H1 (cell line): ENCODE measurements at regions not wholly inside any gene's neighbourhood (a gene's known extent, or its start where the extent isn't known, plus 50 kb on each side); places are given as distances from the start of the nearest gene placed in this dataset.

Source experiments
- CTCF ChIA-PET: fragments of 300-600 bp; sonication (Branson Sonifier 250); formaldehyde crosslinking; loops from one replicate; lab custom pipeline; 2021; ENCODE audit not compliant: partially characterized antibody; lab: Charles Lee
- POLR2A ChIA-PET: fragments of 300-600 bp; sonication (Branson Sonifier 250); formaldehyde crosslinking; loops from one replicate; lab custom pipeline; 2021; ENCODE audit warnings: inconsistent platforms; ENCODE audit not compliant: partially characterized antibody; lab: Charles Lee
- DNase-seq, 2 experiments: peaks; one replicate each; pipeline versions ENCODE4 v3.0.0 to v3.0.0-alpha.2; 2010 to 2022; ENCODE audit warnings: low spot score in 2 of 2, low read depth in 1 of 2, mixed read lengths in 1 of 2
- FAIRE-seq: peaks from 2 replicates; lab custom pipeline; 2011; peaks lifted over from hg19 to GRCh38; lab: Jason Lieb, UNC
- H2AFZ ChIP-seq: 2 replicates; pipeline ENCODE4 v1.8.1; 2012; ENCODE audit warnings: low read length, inconsistent platforms
- H2AK5ac ChIP-seq: 2 replicates; pipeline ENCODE4 v1.6.1; 2013; ENCODE audit warnings: low read depth, low read length
- H2BK120ac ChIP-seq: replicated peaks from 2 replicates; pipeline ENCODE3; 2013; ENCODE audit warnings: low read depth, low read length, inconsistent platforms
- H2BK12ac ChIP-seq: 2 replicates; pipeline ENCODE4 v1.6.1; 2013; ENCODE audit warnings: low read depth, low read length
- H2BK15ac ChIP-seq: 2 replicates; pipeline ENCODE4 v1.6.1; 2013; ENCODE audit warnings: low read length
- H2BK20ac ChIP-seq: 2 replicates; pipeline ENCODE4 v1.6.1; 2013; ENCODE audit warnings: low read length
- H2BK5ac ChIP-seq: 2 replicates; pipeline ENCODE4 v1.6.1; 2013; ENCODE audit warnings: low read depth, low read length
- H3K14ac ChIP-seq: 2 replicates; pipeline ENCODE4 v1.6.1; 2013; ENCODE audit warnings: inconsistent platforms; ENCODE audit not compliant: insufficient read length
- H3K18ac ChIP-seq: 2 replicates; pipeline ENCODE4 v1.6.1; 2013; ENCODE audit warnings: low read length; ENCODE audit errors: extremely low read depth
- H3K23ac ChIP-seq: 2 replicates; pipeline ENCODE4 v1.6.1; 2013; ENCODE audit warnings: inconsistent platforms; ENCODE audit not compliant: insufficient read length
- H3K23me2 ChIP-seq: 2 replicates; pipeline ENCODE4 v1.6.1; 2013; ENCODE audit warnings: low read depth, low read length
- H3K27ac ChIP-seq: 2 replicates; pipeline ENCODE4 v1.6.1; 2011; ENCODE audit warnings: low read depth, low read length, inconsistent platforms
- H3K27me3 ChIP-seq, 4 experiments: replicated peaks in 1 of 4; 1 replicate in 1 of 4; 2 replicates in 3 of 4; pipeline versions ENCODE4 v1.6.1 to v1.8.1; 2011 to 2013; ENCODE audit warnings: low read length in 3 of 4, mild to moderate bottlenecking in 3 of 4, inconsistent platforms in 2 of 4, mixed read lengths in 2 of 4, moderate library complexity in 1 of 4; ENCODE audit not compliant: control insufficient read depth in 3 of 4, insufficient read depth in 3 of 4; ENCODE audit errors: extremely low read depth in 1 of 4
- H3K36me3 ChIP-seq, 4 experiments: 2 replicates each; pipeline versions ENCODE4 v1.6.1 to v1.8.1; 2011 to 2013; ENCODE audit warnings: mild to moderate bottlenecking in 4 of 4, low read length in 3 of 4, moderate library complexity in 2 of 4, control low read depth in 1 of 4, inconsistent platforms in 1 of 4; ENCODE audit not compliant: insufficient read depth in 4 of 4, control insufficient read depth in 2 of 4
- H3K4ac ChIP-seq: replicated peaks from 2 replicates; pipeline ENCODE3; 2013; ENCODE audit warnings: low read length, low read depth, mixed read lengths, inconsistent platforms; ENCODE audit not compliant: insufficient read length
- H3K4me1 ChIP-seq, 4 experiments: replicated peaks in 1 of 4; 1 replicate in 1 of 4; 2 replicates in 3 of 4; pipeline versions ENCODE4 v1.6.1 to v1.8.1; 2011 to 2013; ENCODE audit warnings: low read length in 3 of 4, inconsistent platforms in 2 of 4, mixed read lengths in 1 of 4; ENCODE audit not compliant: insufficient read depth in 4 of 4, control insufficient read depth in 3 of 4
- H3K4me2 ChIP-seq, 2 experiments: 2 replicates each; pipeline versions ENCODE4 v1.6.1 to v1.8.1; 2011 to 2013; ENCODE audit warnings: low read depth in 2 of 2, low read length in 2 of 2, control low read depth in 1 of 2, inconsistent platforms in 1 of 2, mild to moderate bottlenecking in 1 of 2; ENCODE audit not compliant: insufficient read depth in 1 of 2
- H3K4me3 ChIP-seq, 4 experiments: fragments of 200-600, 300-600 bp in 1 of 4; sonication (generic), shearing (Covaris generic), sonication (Bioruptor Twin) in 1 of 4; 2 replicates each; pipeline versions ENCODE4 v1.5.1 to v1.8.1; 2011 to 2016; ENCODE audit warnings: low read length in 4 of 4, low read depth in 3 of 4, control low read depth in 2 of 4, inconsistent platforms in 2 of 4, mild to moderate bottlenecking in 2 of 4, mixed read lengths in 1 of 4, moderate library complexity in 1 of 4; ENCODE audit not compliant: insufficient read depth in 2 of 4; ENCODE audit errors: extremely low read depth in 1 of 4
- H3K56ac ChIP-seq: replicated peaks from 2 replicates; pipeline ENCODE3; 2013; ENCODE audit warnings: low read depth, mild to moderate bottlenecking, mixed read lengths, low read length, inconsistent platforms; ENCODE audit not compliant: insufficient read length
- H3K79me1 ChIP-seq: 2 replicates; pipeline ENCODE4 v1.6.1; 2013; ENCODE audit warnings: low read depth, low read length, control low read depth
- H3K79me2 ChIP-seq, 2 experiments: 2 replicates each; pipeline versions ENCODE4 v1.6.1 to v1.8.1; 2012 to 2013; ENCODE audit warnings: low read length in 2 of 2, mild to moderate bottlenecking in 2 of 2, inconsistent platforms in 1 of 2; ENCODE audit not compliant: insufficient read depth in 2 of 2, control insufficient read depth in 1 of 2
- H3K9ac ChIP-seq, 4 experiments: replicated peaks in 1 of 4; 1 replicate in 1 of 4; 2 replicates in 3 of 4; pipeline versions ENCODE4 v1.6.1 to v1.8.1; 2011 to 2013; ENCODE audit warnings: low read depth in 3 of 4, low read length in 3 of 4, control low read depth in 2 of 4, mild to moderate bottlenecking in 2 of 4, moderate library complexity in 2 of 4, inconsistent platforms in 1 of 4; ENCODE audit errors: extremely low read depth in 1 of 4
- H3K9me3 ChIP-seq, 2 experiments: 2 replicates each; pipeline versions ENCODE4 v1.6.1 to v1.8.1; 2012 to 2013; ENCODE audit warnings: mild to moderate bottlenecking in 2 of 2, moderate library complexity in 2 of 2, control low read depth in 1 of 2, inconsistent platforms in 1 of 2, low read depth in 1 of 2, low read length in 1 of 2, mixed read lengths in 1 of 2; ENCODE audit not compliant: insufficient read depth in 2 of 2
- H4K20me1 ChIP-seq, 2 experiments: replicated peaks in 1 of 2; 2 replicates each; pipeline versions ENCODE3 to v1.8.1; 2011 to 2013; ENCODE audit warnings: inconsistent platforms in 2 of 2, low read length in 2 of 2, mild to moderate bottlenecking in 1 of 2; ENCODE audit not compliant: insufficient read depth in 2 of 2, control insufficient read depth in 1 of 2
- H4K5ac ChIP-seq: 2 replicates; pipeline ENCODE4 v1.6.1; 2013; ENCODE audit warnings: low read length, low read depth, mixed read lengths, inconsistent platforms; ENCODE audit not compliant: insufficient read length
- H4K8ac ChIP-seq: 2 replicates; pipeline ENCODE4 v1.8.0; 2013; ENCODE audit warnings: mild to moderate bottlenecking, moderate library complexity, low read length, inconsistent platforms; ENCODE audit not compliant: insufficient read depth; ENCODE audit errors: extremely low read depth
- H4K91ac ChIP-seq: replicated peaks from 2 replicates; pipeline ENCODE3; 2013; ENCODE audit warnings: low read length, mixed read lengths, inconsistent platforms; ENCODE audit not compliant: insufficient read length
- POU5F1 ChIP-seq: IDR thresholded peaks from 2 replicates; pipeline ENCODE4 v1.6.1; 2011; ENCODE audit warnings: low read depth, mild to moderate bottlenecking, low read length, moderate library complexity
- SP4 ChIP-seq: IDR thresholded peaks from 2 replicates; pipeline ENCODE4 v1.6.1; 2012; ENCODE audit warnings: low read length, inconsistent platforms
- WGBS, 2 experiments: shearing (Covaris generic) in 1 of 2; methylation state at CpG; one replicate each; pipeline versions ENCODE4 v1.1.6 to v1.1.7; 2013 to 2015; ENCODE audit warnings: low lambda C conversion rate in 2 of 2, mixed read lengths in 2 of 2, inconsistent platforms in 1 of 2, low coverage in 1 of 2, missing lambda C conversion rate in 1 of 2; ENCODE audit not compliant: insufficient replicate concordance in 2 of 2, insufficient coverage in 1 of 2, insufficient read length in 1 of 2; ENCODE audit errors: extremely low coverage in 1 of 2, missing lambda C conversion rate in 1 of 2; 5-methylcytosine and 5-hydroxymethylcytosine counted together

DNA sequence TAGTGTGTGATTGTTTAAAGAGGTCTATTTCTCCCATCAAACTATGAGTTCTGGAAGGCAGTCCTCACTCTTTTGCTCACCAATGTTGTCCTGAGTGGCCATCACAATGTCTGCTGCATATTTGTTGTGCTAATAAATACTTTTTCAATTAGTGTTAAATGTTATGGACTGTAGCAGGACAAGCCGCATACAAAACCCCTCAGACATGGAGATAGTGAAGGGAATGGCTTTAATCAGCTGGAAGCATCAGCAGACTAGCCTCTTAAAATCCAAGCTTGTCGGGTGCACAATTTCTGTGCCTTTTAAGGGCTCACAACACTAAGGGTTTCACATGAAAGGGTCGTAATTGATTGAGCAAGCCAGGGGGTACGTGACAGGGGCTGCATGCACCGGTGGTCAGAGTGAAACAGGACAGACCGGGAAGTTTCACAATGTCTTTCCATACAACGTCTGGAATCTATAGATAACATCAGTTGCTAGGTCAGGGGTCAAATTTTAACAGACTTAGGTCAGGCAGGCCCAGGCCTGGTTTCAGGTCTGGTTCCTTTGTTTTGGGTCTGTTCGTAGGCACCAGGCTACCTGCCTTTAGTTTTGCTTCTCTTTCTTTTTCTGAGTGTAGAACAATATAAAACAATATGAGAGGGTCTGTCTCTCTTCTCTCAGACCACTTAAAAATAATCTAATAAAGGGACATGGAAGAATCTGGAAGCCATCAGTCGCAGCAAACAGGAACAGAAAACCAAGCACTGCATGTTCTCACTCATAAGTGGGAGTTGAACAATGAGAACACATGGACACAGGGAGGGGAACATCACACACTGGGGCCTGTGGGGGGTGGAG lies 327.6 kb upstream of the HTR1E start:
- no peak overlapping the region for H2BK120ac ChIP-seq
- H2BK15ac ChIP-seq, result no peak overlapping the region
- no peaks in the 10 kb centered on the region for H3K27me3 ChIP-seq
- H2BK20ac ChIP-seq, result no peak overlapping the region
- no peak overlapping the region for H3K18ac ChIP-seq
- FAIRE-seq, result no peak
- no peaks in the 10 kb centered on the region for H3K23me2 ChIP-seq
- DNase-seq, result no peak
- H3K9me3 ChIP-seq, result no peaks in the 10 kb centered on the region
- WGBS, 2 experiments, result 80% methylated on average over 8 of the region's 9 CpGs; no CpG with 5 or more reads in 1 of the 2 experiments
- no peak overlapping the region for H4K5ac ChIP-seq
- no peak overlapping the region for H3K4ac ChIP-seq
- H2AK5ac ChIP-seq, result no peak overlapping the region
- no peak overlapping the region for H2BK5ac ChIP-seq
- H3K9ac ChIP-seq, result no peak overlapping the region
- H4K20me1 ChIP-seq, result no peaks in the 10 kb centered on the region
- no peak overlapping the region for H4K8ac ChIP-seq
- H3K4me1 ChIP-seq, result no peaks in the 10 kb centered on the region; a peak in 1 of 7 replicates
- no peak overlapping the region for H2BK12ac ChIP-seq
- H3K23ac ChIP-seq, result no peak overlapping the region
- H3K36me3 ChIP-seq, result no peaks in the 10 kb centered on the region
- H3K4me3 ChIP-seq, result no peak overlapping the region
- H3K4me2 ChIP-seq, result no peak overlapping the region
- H2AFZ ChIP-seq, result no peak overlapping the region
- H3K14ac ChIP-seq, result no peak overlapping the region
- no peak overlapping the region for H4K91ac ChIP-seq
- no peak overlapping the region for H3K27ac ChIP-seq
- H3K79me2 ChIP-seq, result no peaks in the 10 kb centered on the region
- ChIA-PET CTCF (no interaction called here), POLR2A (no interaction called here)
- H3K56ac ChIP-seq, result no peak overlapping the region
- H3K79me1 ChIP-seq, result no peaks in the 10 kb centered on the region
- TF ChIP-seq POU5F1 (no peak), SP4 (no peak)
